IMR-90 (cell line): ENCODE measurements at regions not wholly inside any gene's neighbourhood (a gene's known extent, or its start where the extent isn't known, plus 50 kb on each side); places are given as distances from the start of the nearest gene placed in this dataset.
A peak's percentile ranks its signal among the peaks of the same experiment; 100 is the strongest.
"Not testable (repeated sequence)": the region's sequence is repeated elsewhere in the genome, so short reads cannot be mapped to it uniquely, and the experiment has no call there.

Experiments used
- ATAC-seq: fragments of 200-7000 bp; cut with Tn5 transposase; 2 replicates; pipeline ENCODE4 v1.9.1; 2020; ENCODE audit warnings: low read depth, mild to moderate bottlenecking, moderate library complexity
- BruUV-seq: library from RNA; stranded (reverse); fragments of 400-500 nt; replicated peaks from 2 replicates; lab custom pipeline; 2021; lab: Mats Ljungman, UMichigan
- CTCF ChIA-PET: fragments of 300-600 bp; formaldehyde crosslinking; extraction: SDS; loops from one replicate; lab custom pipeline; 2021; ENCODE audit warnings: antibody characterized with exemption; lab: Yijun Ruan, JAX
- POLR2A ChIA-PET: fragments of 300-600 bp; sonication (Branson Sonifier 250); formaldehyde crosslinking; loops from one replicate; lab custom pipeline; 2022; ENCODE audit warnings: antibody characterized with exemption; ENCODE audit not compliant: unreplicated experiment; lab: Charles Lee
- DNase-seq: peaks from one replicate; pipeline ENCODE4 v3.0.0; 2013
- H2AFZ ChIP-seq: replicated peaks from 2 replicates; pipeline ENCODE3; 2013; ENCODE audit warnings: low read length, mild to moderate bottlenecking; ENCODE audit not compliant: poor library complexity
- H2AK5ac ChIP-seq: 2 replicates; pipeline ENCODE4 v1.6.1; 2013; ENCODE audit warnings: low read depth, low read length, inconsistent platforms
- H2AK9ac ChIP-seq: replicated peaks from 2 replicates; pipeline ENCODE3; 2013; ENCODE audit warnings: mild to moderate bottlenecking, low read depth, low read length, moderate library complexity; ENCODE audit not compliant: poor library complexity
- H2BK120ac ChIP-seq: 2 replicates; pipeline ENCODE4 v1.6.1; 2013; ENCODE audit warnings: low read depth, low read length, inconsistent platforms
- H2BK15ac ChIP-seq: 3 replicates; pipeline ENCODE4 v1.6.1; 2013; ENCODE audit warnings: low read depth, low read length, inconsistent platforms
- H2BK20ac ChIP-seq: 2 replicates; pipeline ENCODE4 v1.6.1; 2013; ENCODE audit warnings: low read depth, mild to moderate bottlenecking, inconsistent platforms, low read length, moderate library complexity
- H2BK5ac ChIP-seq: 2 replicates; pipeline ENCODE4 v1.6.1; 2013; ENCODE audit warnings: mild to moderate bottlenecking, low read depth, low read length, inconsistent platforms; ENCODE audit not compliant: poor library complexity, severe bottlenecking
- H3K14ac ChIP-seq: replicated peaks from 2 replicates; pipeline ENCODE4 v1.6.1; 2013; ENCODE audit warnings: low read depth, low read length, inconsistent platforms
- H3K18ac ChIP-seq: 2 replicates; pipeline ENCODE4 v1.6.1; 2013; ENCODE audit warnings: low read depth, low read length, control low read depth
- H3K23ac ChIP-seq: 2 replicates; pipeline ENCODE4 v1.6.1; 2013; ENCODE audit warnings: low read depth, low read length, inconsistent platforms
- H3K27ac ChIP-seq: 2 replicates; pipeline ENCODE4 v1.5.1; 2013; ENCODE audit warnings: mild to moderate bottlenecking, control low read depth, low read length; ENCODE audit not compliant: insufficient read depth
- H3K27me3 ChIP-seq: 2 replicates; pipeline ENCODE4 v1.6.1; 2013; ENCODE audit warnings: low read length; ENCODE audit not compliant: control insufficient read depth, insufficient read depth
- H3K36me3 ChIP-seq: 2 replicates; pipeline ENCODE4 v1.6.1; 2013; ENCODE audit warnings: low read length, mixed read lengths; ENCODE audit not compliant: control insufficient read depth, insufficient read depth
- H3K4ac ChIP-seq: 2 replicates; pipeline ENCODE4 v1.6.1; 2013; ENCODE audit warnings: low read depth, low read length, inconsistent platforms
- H3K4me1 ChIP-seq: 2 replicates; pipeline ENCODE4 v1.6.1; 2013; ENCODE audit warnings: low read length, mixed read lengths; ENCODE audit not compliant: control insufficient read depth, insufficient read depth
- H3K4me2 ChIP-seq: 2 replicates; pipeline ENCODE4 v1.6.1; 2013; ENCODE audit warnings: low read depth, mild to moderate bottlenecking, control low read depth, low read length, moderate library complexity
- H3K4me3 ChIP-seq: 2 replicates; pipeline ENCODE4 v1.5.1; 2013; ENCODE audit warnings: low read depth, mild to moderate bottlenecking, control low read depth, low read length, moderate library complexity; ENCODE audit not compliant: insufficient read depth
- H3K56ac ChIP-seq: 2 replicates; pipeline ENCODE4 v1.6.1; 2013; ENCODE audit warnings: low read length, inconsistent platforms; ENCODE audit not compliant: insufficient read depth; ENCODE audit errors: extremely low read depth
- H3K79me1 ChIP-seq, 2 experiments: 2 replicates each; pipeline ENCODE4 v1.6.1; 2013; ENCODE audit warnings: low read length in 2 of 2, inconsistent platforms in 1 of 2, low read depth in 1 of 2
- H3K9ac ChIP-seq: 2 replicates; pipeline ENCODE4 v1.6.1; 2013; ENCODE audit warnings: low read depth, low read length, control low read depth
- H3K9me1 ChIP-seq: 2 replicates; pipeline ENCODE4 v1.6.1; 2013; ENCODE audit warnings: low read length, inconsistent platforms; ENCODE audit not compliant: insufficient read depth
- H3K9me3 ChIP-seq: 2 replicates; pipeline ENCODE4 v1.6.1; 2013; ENCODE audit warnings: low read length; ENCODE audit not compliant: control insufficient read depth, insufficient read depth
- H4K20me1 ChIP-seq: 2 replicates; pipeline ENCODE4 v1.6.1; 2013; ENCODE audit warnings: low read length, inconsistent platforms; ENCODE audit not compliant: insufficient read depth
- H4K5ac ChIP-seq: 2 replicates; pipeline ENCODE4 v1.6.1; 2013; ENCODE audit warnings: mild to moderate bottlenecking, low read depth, low read length, control low read depth
- H4K8ac ChIP-seq, 2 experiments: 2 replicates each; pipeline ENCODE4 v1.6.1; 2013; ENCODE audit warnings: low read depth in 2 of 2, low read length in 2 of 2, control low read depth in 1 of 2, inconsistent platforms in 1 of 2
- H4K91ac ChIP-seq: 2 replicates; pipeline ENCODE4 v1.6.1; 2013; ENCODE audit warnings: low read depth, low read length, inconsistent platforms; ENCODE audit not compliant: insufficient read depth
- WGBS, 2 experiments: methylation state at CpG; one replicate each; pipeline versions ENCODE4 v1.1.5 to v1.1.7; 2013; ENCODE audit warnings: missing lambda C conversion rate in 2 of 2; ENCODE audit not compliant: insufficient read length in 1 of 2; ENCODE audit errors: extremely low coverage in 2 of 2; 5-methylcytosine and 5-hydroxymethylcytosine counted together
- dilution Hi-C: fragments of 300-500 bp; cut with HindIII; formaldehyde crosslinking; loops from one replicate; pipeline ENCODE4 v1.14.3; 2018; ENCODE audit warnings: low sequenced_read_pairs; ENCODE audit not compliant: unreplicated experiment
- in situ Hi-C: fragments of 300-500 bp; cut with MboI; formaldehyde crosslinking; loops from 3 replicates; pipeline ENCODE4 v1.14.3; 2019; ENCODE audit warnings: low sequenced_read_pairs, inconsistent platforms, mixed read lengths
- intact Hi-C: fragments of 100-400 bp; cut with micrococcal nuclease; formaldehyde crosslinking; loops from 2 replicates; pipeline ENCODE4 v1.10.0; 2022

DNA sequence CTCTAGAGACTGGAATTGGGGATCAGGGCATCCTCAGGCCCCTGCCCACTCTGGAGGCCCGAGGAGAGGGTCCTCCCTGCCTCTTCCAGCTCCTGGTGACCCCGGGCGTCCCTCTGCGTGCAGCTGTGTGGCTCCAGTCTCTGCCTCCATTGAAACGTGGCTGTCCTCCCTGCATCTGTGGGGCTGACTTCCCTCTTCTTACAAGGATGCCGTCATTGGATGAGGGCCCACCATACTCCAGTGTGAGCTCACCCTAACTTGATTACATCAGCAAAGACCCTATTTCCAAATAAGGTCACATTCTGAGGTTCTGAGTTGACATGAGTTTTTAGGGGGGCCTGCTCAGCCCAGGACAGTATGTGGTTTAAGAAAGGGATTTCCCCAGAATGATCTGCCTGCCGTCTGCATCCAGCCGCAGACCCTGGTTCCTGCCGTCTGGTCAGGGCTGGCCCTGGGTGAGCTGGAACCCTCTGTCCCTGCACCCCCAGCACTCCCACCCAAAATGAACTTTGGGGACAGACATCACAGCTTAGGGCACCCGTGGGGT is 4437.7 kb upstream of the TPTE start:
- peak; percentile 27 for ATAC-seq
- H2AK9ac ChIP-seq, H2BK15ac ChIP-seq, H2BK120ac ChIP-seq, H4K5ac ChIP-seq, BruUV-seq, H2AFZ ChIP-seq, in situ Hi-C loops, H4K91ac ChIP-seq, H3K9me3 ChIP-seq, H3K9me1 ChIP-seq, intact Hi-C loops, H3K14ac ChIP-seq, H2BK20ac ChIP-seq, H3K4me1 ChIP-seq, H4K20me1 ChIP-seq, H3K4ac ChIP-seq, H3K9ac ChIP-seq, H3K23ac ChIP-seq, H4K8ac ChIP-seq, POLR2A ChIA-PET, H2AK5ac ChIP-seq, H3K27me3 ChIP-seq, H3K36me3 ChIP-seq, H3K18ac ChIP-seq, H2BK5ac ChIP-seq, H3K56ac ChIP-seq, H3K4me3 ChIP-seq, CTCF ChIA-PET, DNase-seq, dilution Hi-C loops, H3K27ac ChIP-seq, H3K4me2 ChIP-seq, H3K79me1 ChIP-seq: not testable (repeated sequence)
- WGBS, 2 experiments, result no CpG with 5 or more reads among the region's 10 CpGs

GRCh38 chr21:6086038-6086437 is 4435.3 kb upstream of the TPTE start:
- H2BK120ac ChIP-seq, H3K4me1 ChIP-seq, H3K27ac ChIP-seq, H3K36me3 ChIP-seq, intact Hi-C loops, H4K20me1 ChIP-seq, H3K14ac ChIP-seq, H3K23ac ChIP-seq, H3K4me3 ChIP-seq, H3K9me1 ChIP-seq, BruUV-seq, H3K9me3 ChIP-seq, in situ Hi-C loops, dilution Hi-C loops, DNase-seq, H3K56ac ChIP-seq, H2BK15ac ChIP-seq, H4K8ac ChIP-seq, CTCF ChIA-PET, H3K4me2 ChIP-seq, H2BK5ac ChIP-seq, POLR2A ChIA-PET, H4K91ac ChIP-seq, H2AFZ ChIP-seq, H3K18ac ChIP-seq, H3K79me1 ChIP-seq, H2AK5ac ChIP-seq, H3K27me3 ChIP-seq, H4K5ac ChIP-seq, H3K9ac ChIP-seq, H3K4ac ChIP-seq, H2AK9ac ChIP-seq, H2BK20ac ChIP-seq: not testable (repeated sequence)
- peak; percentile 68 for ATAC-seq
- no CpG with 5 or more reads among the region's 20 CpGs for WGBS, 2 experiments
